ENCODE measurements at regions not wholly inside any gene's neighbourhood (a gene's known extent, or its start where the extent isn't known, plus 50 kb on each side); places are given as distances from the start of the nearest gene placed in this dataset.

GRCh38 chr20:60486937-60487336, 528.7 kb downstream of the CDH26 start:
- TF ChIP-seq ZNF70 (CRISPR knock-in tag; IDR thresholded peaks at IDR 0.05) (no peak), CSRNP3 (CRISPR knock-in tag; IDR thresholded peaks at IDR 0.05) (no peak), TSHZ2 (CRISPR knock-in tag; IDR thresholded peaks at IDR 0.05) (no peak), BACH2 (CRISPR knock-in tag; IDR thresholded peaks at IDR 0.05; ENCODE audit: borderline replicate concordance) (no peak), SNAI2 (CRISPR knock-in tag; IDR thresholded peaks at IDR 0.05) (no peak), ISL1 (CRISPR knock-in tag; IDR thresholded peaks at IDR 0.05) (no peak), ZNF8 (CRISPR knock-in tag; IDR thresholded peaks at IDR 0.05) (no peak), TOX (CRISPR knock-in tag; IDR thresholded peaks at IDR 0.05; ENCODE audit: borderline replicate concordance) (no peak), OSR1 (CRISPR knock-in tag; IDR thresholded peaks at IDR 0.05) (no peak), ZC3H10 (CRISPR knock-in tag; IDR thresholded peaks at IDR 0.05) (no peak), CSDC2 (CRISPR knock-in tag; IDR thresholded peaks at IDR 0.05) (no peak), ZFP30 (CRISPR knock-in tag; IDR thresholded peaks at IDR 0.05) (no peak)

GRCh38 chr20:60490217-60491050, 532.2 kb downstream of the CDH26 start:
- TF ChIP-seq OSR1 (CRISPR knock-in tag; IDR thresholded peaks at IDR 0.05): no peak
- TF ChIP-seq ZNF565 (CRISPR knock-in tag; conservative IDR thresholded peaks at IDR 0.05; ENCODE audit: low read depth): no peak
- no peak for TF ChIP-seq PPARA (CRISPR knock-in tag; IDR thresholded peaks at IDR 0.05; ENCODE audit: borderline replicate concordance)
- no peak for TF ChIP-seq POU6F1 (CRISPR knock-in tag; IDR thresholded peaks at IDR 0.05; ENCODE audit: borderline replicate concordance, low read depth)
- TF ChIP-seq ARNTL (CRISPR knock-in tag; IDR thresholded peaks at IDR 0.05; ENCODE audit: borderline replicate concordance, low read depth): no peak
- TF ChIP-seq RARB (CRISPR knock-in tag; IDR thresholded peaks at IDR 0.05): no peak
- no peak for TF ChIP-seq ZNF8 (CRISPR knock-in tag; IDR thresholded peaks at IDR 0.05)
- no peak for ATAC-seq

More at GRCh38 chr20:60486937-60487336, 528.7 kb downstream of the CDH26 start:
- no peak for ATAC-seq

- ATAC-seq: no peak
- TF ChIP-seq ISL1 (CRISPR knock-in tag; IDR thresholded peaks at IDR 0.05): no peak
Observed at GRCh38 chr20:60491051-60491581, 532.9 kb downstream of the CDH26 start.

- TF ChIP-seq RARB (CRISPR knock-in tag; IDR thresholded peaks at IDR 0.05) (no peak), TCF4 (CRISPR knock-in tag; IDR thresholded peaks at IDR 0.05; ENCODE audit: borderline replicate concordance) (no peak), PPARA (CRISPR knock-in tag; IDR thresholded peaks at IDR 0.05; ENCODE audit: borderline replicate concordance) (no peak), ZNF8 (CRISPR knock-in tag; IDR thresholded peaks at IDR 0.05) (no peak), ISL1 (CRISPR knock-in tag; IDR thresholded peaks at IDR 0.05) (no peak)
Observed at GRCh38 chr20:60494476-60494875, 536.3 kb downstream of the CDH26 start.

GRCh38 chr20:60497298-60498035, 539.2 kb downstream of the CDH26 start:
- no peak for ATAC-seq
- TF ChIP-seq POU6F1 (CRISPR knock-in tag; IDR thresholded peaks at IDR 0.05; ENCODE audit: borderline replicate concordance, low read depth) (no peak), ISL1 (CRISPR knock-in tag; IDR thresholded peaks at IDR 0.05) (no peak), OSR1 (CRISPR knock-in tag; IDR thresholded peaks at IDR 0.05) (no peak), ZNF8 (CRISPR knock-in tag; IDR thresholded peaks at IDR 0.05) (no peak), PPARA (CRISPR knock-in tag; IDR thresholded peaks at IDR 0.05; ENCODE audit: borderline replicate concordance) (no peak), CREB5 (CRISPR knock-in tag; IDR thresholded peaks at IDR 0.05; ENCODE audit: low read depth) (no peak), RARB (CRISPR knock-in tag; IDR thresholded peaks at IDR 0.05) (no peak), ZNF565 (CRISPR knock-in tag; conservative IDR thresholded peaks at IDR 0.05; ENCODE audit: low read depth) (no peak), SNAI2 (CRISPR knock-in tag; IDR thresholded peaks at IDR 0.05) (no peak), ZC3H10 (CRISPR knock-in tag; IDR thresholded peaks at IDR 0.05) (no peak), ZNF70 (CRISPR knock-in tag; IDR thresholded peaks at IDR 0.05) (no peak), CSDC2 (CRISPR knock-in tag; IDR thresholded peaks at IDR 0.05) (no peak), GLIS3 (CRISPR knock-in tag; IDR thresholded peaks at IDR 0.05) (no peak), TCF4 (CRISPR knock-in tag; IDR thresholded peaks at IDR 0.05; ENCODE audit: borderline replicate concordance) (no peak), ESRRG (CRISPR knock-in tag; IDR thresholded peaks at IDR 0.05) (no peak)

More at GRCh38 chr20:60494476-60494875, 536.3 kb downstream of the CDH26 start:
- ATAC-seq: no peak
